ENCODE measurements at regions not wholly inside any gene's neighbourhood (a gene's known extent, or its start where the extent isn't known, plus 50 kb on each side); places are given as distances from the start of the nearest gene placed in this dataset.

DNA sequence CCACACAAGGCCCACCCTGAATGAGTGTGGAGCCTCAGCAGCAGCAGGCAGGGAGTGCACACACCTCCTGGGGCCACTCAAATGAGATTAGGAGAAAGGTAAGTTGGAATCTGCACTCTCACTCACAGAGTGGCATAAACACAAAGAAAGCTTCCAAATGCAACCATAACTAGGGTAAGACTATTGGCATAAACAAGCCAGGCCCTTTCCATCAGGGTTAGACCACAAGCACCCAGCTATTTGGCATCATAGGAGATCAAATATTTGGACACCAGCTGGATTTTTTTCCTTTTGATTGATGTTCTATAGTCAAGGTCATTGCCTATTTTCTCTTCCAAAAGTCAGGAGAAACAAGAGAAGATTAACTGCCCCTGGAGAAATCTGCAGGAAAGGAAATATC, 471.5 kb downstream of the TXNL1 start:
- H3K4me3 ChIP-seq (ENCODE audit: low read depth, low read length), result no peak overlapping the region
- no peak for DNase-seq (ENCODE audit: low read depth)

DNA sequence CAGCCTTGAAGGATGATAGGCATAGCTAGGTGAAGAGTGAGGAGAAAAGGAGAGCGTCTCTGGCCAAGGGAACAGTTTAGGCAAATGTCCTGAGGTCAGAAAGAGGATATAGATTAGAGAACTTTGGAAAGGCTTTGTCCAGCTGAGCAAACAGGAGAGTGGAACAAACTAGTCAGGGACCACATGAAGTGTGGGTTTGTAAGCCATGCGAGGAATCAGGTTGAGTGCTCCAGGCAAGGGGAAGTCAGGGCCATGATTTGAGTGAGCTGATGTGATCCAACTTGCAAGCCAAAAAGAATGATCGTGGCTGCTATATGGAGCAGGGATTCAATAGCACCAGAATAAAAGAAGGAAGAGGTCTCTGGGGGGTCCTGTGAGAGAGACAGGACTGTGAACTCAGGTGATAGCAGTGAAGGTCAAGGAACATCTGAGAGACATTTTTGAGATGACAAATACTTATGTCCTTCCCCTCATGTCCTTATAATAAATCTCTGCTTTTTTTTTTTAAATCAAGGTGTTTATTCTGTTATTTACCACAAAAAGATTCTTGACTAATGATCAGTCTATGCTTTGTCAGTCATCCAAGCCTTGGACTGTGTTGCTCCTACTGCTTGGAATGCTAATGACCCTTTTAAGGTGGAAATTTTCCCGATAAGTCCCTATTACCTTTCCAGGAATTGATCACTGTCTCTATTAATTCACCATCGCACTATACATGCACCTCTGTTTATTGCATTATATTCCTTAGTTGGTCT, 472.6 kb downstream of the TXNL1 start:
- no peak overlapping the region for H3K4me3 ChIP-seq (ENCODE audit: low read depth, low read length)
- no peak for DNase-seq (ENCODE audit: low read depth)

GRCh38 chr18:56162311-56163265, 475.8 kb downstream of the TXNL1 start:
- no peak overlapping the region for H3K4me3 ChIP-seq (ENCODE audit: low read depth, low read length)
- no peak for DNase-seq (ENCODE audit: low read depth)

DNA sequence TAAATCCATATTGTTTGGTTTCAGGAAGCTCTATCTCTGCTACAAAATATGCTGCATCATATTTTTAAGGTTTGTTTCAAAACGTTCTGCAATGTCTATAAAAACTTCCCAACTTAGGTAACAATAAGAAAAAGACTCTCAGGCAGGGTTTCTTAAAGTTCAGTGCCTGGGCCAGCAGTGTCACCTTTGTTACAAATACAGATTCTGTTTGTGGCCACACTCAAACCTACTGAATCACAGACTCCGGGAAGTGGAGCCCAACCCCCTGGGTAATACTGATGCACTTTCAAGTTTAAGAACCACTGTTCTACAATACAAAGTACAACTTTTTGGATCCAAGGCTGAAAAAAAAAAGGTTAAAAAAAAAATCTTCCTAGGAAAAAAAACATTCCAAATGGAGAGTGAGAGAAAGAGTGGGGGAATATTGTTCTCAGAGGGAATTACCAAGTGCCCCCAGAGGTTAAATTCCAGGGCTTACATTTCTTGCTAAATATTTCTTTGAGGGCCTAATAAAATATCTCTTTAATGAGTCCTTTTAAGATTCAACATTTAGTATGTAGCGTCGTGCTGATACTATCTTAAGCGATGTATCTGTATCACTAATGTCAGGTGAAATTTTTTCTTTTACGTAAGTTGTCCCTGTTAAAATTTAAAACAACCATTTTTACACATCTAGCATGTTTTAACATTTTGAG, 476.7 kb downstream of the TXNL1 start:
- H3K4me3 ChIP-seq (ENCODE audit: low read depth, low read length), result no peak overlapping the region
- no peak for DNase-seq (ENCODE audit: low read depth)

DNA sequence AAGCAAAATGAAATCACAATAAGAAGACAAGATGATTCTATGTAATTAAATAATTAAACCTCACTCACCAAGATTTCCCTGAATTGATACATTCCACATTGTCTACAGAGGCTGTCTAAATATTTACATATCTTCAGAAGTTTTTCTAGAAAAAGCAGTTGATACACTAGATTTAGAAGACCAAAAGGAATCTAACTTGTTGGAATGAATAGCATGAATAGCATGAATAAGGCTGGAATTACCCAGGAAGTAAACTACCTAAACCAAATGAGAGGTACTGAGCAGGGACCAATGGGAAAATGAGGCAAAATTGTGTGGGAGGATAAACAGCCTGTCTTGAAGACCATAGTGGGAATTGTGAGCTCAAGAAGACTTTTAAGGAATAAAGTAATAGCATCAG, 479.7 kb downstream of the TXNL1 start:
- no peak for DNase-seq (ENCODE audit: low read depth)
- H3K4me3 ChIP-seq (ENCODE audit: low read depth, low read length), result no peak overlapping the region

- no peak overlapping the region for H3K4me3 ChIP-seq (ENCODE audit: low read depth, low read length)
- no peak for DNase-seq (ENCODE audit: low read depth)
Measured at GRCh38 chr18:56157541-56157940, 480.9 kb downstream of the TXNL1 start.

- DNase-seq (ENCODE audit: low read depth), result no peak
Measured at GRCh38 chr18:56152551-56153310, 485.7 kb downstream of the TXNL1 start.

GRCh38 chr18:56148373-56148772, 490.0 kb downstream of the TXNL1 start:
- DNase-seq (ENCODE audit: low read depth), result peak; percentile 81
- H3K4me3 ChIP-seq (ENCODE audit: low read depth, low read length), result no peak overlapping the region

More at GRCh38 chr18:56152551-56153310, 485.7 kb downstream of the TXNL1 start:
- H3K4me3 ChIP-seq (ENCODE audit: low read depth, low read length), result no peak overlapping the region

- no peak for DNase-seq (ENCODE audit: low read depth)
- no peak overlapping the region for H3K4me3 ChIP-seq (ENCODE audit: low read depth, low read length)
Measured at GRCh38 chr18:56146565-56146964, 491.8 kb downstream of the TXNL1 start.

DNA sequence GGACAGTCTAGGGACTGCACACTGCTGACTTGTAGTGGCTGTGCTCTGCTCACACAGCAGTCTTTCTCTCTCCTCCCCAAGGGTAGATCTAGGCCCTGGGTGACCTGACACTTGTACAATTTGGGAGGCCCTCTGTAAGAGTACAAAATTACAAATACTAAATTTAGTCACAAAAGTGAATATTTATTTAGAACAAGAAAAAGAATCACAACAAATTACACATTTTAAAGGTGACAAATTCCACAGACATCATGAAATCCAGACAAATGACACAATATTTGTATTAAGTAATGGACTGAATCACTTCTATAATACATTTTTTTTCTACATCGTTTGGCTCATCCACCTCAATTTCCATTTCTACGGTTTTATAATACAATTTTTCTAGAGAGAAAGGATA, 496.4 kb downstream of the TXNL1 start:
- DNase-seq (ENCODE audit: low read depth), result no peak
- no peak overlapping the region for H3K4me3 ChIP-seq (ENCODE audit: low read depth, low read length)

DNA sequence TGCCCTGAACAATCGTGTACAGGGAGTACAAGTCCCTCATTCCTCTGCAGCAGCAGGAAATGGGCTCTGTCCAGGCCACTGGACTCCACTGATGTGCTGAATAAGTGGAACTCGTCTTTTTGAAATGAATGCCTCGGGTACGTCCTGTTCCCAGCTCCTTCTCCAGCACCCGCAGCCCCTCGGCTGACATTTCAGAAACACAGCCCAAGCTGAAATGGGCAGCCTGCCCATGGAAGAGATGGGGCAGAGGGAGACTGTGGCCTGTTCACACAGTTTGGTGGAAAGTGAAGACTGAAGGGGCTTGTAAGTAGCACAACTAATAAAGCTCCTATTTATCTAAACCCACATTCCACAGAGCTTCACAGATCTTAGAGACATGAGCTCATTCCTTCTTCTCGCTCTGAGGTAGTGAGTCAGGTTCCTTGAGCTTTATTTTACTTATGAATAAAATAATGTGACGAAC, 498.6 kb downstream of the TXNL1 start:
- H3K4me3 ChIP-seq (ENCODE audit: low read depth, low read length), result no peak overlapping the region
- peak; percentile 62 for DNase-seq (ENCODE audit: low read depth)

DNA sequence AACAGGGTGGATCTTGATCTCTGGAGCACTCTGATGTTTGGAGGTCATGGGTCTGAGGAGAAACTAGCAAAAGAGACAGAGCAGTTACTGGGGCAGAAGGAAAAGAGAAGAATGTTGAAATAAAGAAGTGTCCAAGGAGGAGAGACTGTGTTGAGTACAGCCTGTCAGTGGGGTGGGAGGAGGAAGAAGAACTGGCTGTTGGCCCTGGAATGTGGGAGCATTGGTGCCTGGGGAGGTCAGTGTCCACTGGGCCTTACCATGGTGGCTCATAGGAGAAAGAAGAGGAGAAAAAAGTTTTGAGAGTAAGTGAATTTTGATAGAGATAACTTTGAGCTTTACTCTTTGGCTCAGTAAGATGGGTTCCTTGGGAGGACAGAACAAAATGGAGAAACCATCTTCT, 499.0 kb downstream of the TXNL1 start:
- no peak overlapping the region for H3K4me3 ChIP-seq (ENCODE audit: low read depth, low read length)
- DNase-seq (ENCODE audit: low read depth), result no peak

GRCh38 chr18:56136105-56136504, 502.3 kb downstream of the TXNL1 start:
- no peak for DNase-seq (ENCODE audit: low read depth)
- no peak overlapping the region for H3K4me3 ChIP-seq (ENCODE audit: low read depth, low read length)

DNA sequence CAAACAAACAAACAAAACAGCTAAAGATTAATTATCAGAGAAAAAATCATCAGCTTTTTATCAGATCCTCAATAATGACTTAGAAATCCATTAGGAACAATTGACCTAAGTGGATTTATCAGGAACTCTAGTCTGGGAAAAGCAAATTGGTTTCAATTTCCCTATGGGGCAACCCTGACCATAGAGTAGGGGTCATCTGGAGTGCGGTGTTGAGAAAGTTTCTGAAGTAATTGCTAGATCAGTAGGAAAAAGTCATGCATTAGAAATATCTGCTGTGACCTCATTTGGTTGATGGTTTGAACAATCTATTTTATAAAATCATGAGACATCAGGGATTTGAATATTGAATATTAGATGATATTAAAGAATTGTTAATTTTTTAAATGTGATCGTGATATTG, 507.9 kb downstream of the TXNL1 start:
- DNase-seq (ENCODE audit: low read depth), result no peak
- H3K4me3 ChIP-seq (ENCODE audit: low read depth, low read length), result no peak overlapping the region

- no peak overlapping the region for H3K4me3 ChIP-seq (ENCODE audit: low read depth, low read length)
- DNase-seq (ENCODE audit: low read depth), result no peak
Measured at GRCh38 chr18:56128153-56128791, 510.1 kb downstream of the TXNL1 start.

GRCh38 chr18:56127322-56128099, 510.9 kb downstream of the TXNL1 start:
- no peak for DNase-seq (ENCODE audit: low read depth)
- no peak overlapping the region for H3K4me3 ChIP-seq (ENCODE audit: low read depth, low read length)

DNA sequence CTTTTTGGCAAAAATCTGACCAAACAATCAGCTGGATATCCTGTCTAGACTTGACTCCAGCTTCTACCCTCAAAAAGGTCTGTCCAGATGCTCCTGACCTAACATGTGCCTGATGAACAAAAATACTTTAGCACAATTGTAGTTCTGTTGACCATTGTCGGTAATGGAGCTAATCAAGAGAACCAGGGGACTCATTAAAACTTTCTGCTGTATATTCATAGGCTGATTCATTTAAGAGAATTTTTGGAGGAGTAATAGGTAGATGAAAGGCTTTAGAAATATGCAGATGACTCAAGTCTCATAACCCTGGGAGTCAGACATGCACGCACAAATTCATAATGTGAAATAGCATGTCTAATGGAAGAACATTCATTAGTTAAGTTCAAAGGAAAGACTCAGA, 514.2 kb downstream of the TXNL1 start:
- H3K4me3 ChIP-seq (ENCODE audit: low read depth, low read length), result no peak overlapping the region
- peak; percentile 41 for DNase-seq (ENCODE audit: low read depth)

DNA sequence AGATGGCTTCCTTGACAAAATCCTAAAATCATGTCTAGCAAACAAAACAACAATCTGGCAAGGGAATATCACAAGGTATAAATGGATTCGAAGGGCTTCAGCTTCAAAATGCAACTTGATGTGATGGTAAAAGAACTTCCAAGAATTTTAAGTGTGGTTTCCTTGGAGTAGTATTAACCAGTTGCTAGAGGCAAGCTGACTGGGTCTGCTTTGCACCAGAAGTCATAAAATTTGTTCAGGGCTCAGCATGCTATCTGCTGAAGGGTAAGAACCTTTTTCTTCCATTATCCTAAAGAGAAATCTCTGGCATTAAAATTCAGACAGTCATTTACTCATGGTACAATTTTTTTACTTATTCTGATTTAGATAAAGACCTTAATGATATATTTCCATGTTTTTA, 516.7 kb downstream of the TXNL1 start:
- DNase-seq (ENCODE audit: low read depth), result no peak
- no peak overlapping the region for H3K4me3 ChIP-seq (ENCODE audit: low read depth, low read length)

Data from skeletal muscle cell (primary cell).